ENCODE measurements at regions not wholly inside any gene's neighbourhood (a gene's known extent, or its start where the extent isn't known, plus 50 kb on each side); places are given as distances from the start of the nearest gene placed in this dataset.
A peak's percentile ranks its signal among the peaks of the same experiment; 100 is the strongest.
"Not testable (repeated sequence)": the region's sequence is repeated elsewhere in the genome, so short reads cannot be mapped to it uniquely, and the experiment has no call there.

GRCh38 chr7:25594728-25595127 lies 366.4 kb upstream of the NPVF start:
- in situ Hi-C loops (cut with MboI; ENCODE audit: low sequenced_read_pairs), result no loop called here

GRCh38 chr7:25595996-25596395 lies 367.7 kb upstream of the NPVF start:
- in situ Hi-C loops (cut with MboI; ENCODE audit: low sequenced_read_pairs), result no loop called here
- H3K4me3 ChIP-seq, result no peak overlapping the region
- no peaks in the 10 kb centered on the region for H3K9me3 ChIP-seq
- no peak for DNase-seq (ENCODE audit: low spot score in 2 of 2)
- peaks cover 4% of the 10 kb centered on the region; the same call in 1 of the 2 replicates for H3K4me1 ChIP-seq
- no peaks in the 10 kb centered on the region for H3K36me3 ChIP-seq (replicated peaks)
- H3K27me3 ChIP-seq (ENCODE audit: low read depth), result peaks cover 22% of the 10 kb centered on the region

More at GRCh38 chr7:25594728-25595127, 366.4 kb upstream of the NPVF start:
- Histone ChIP-seq H3K27me3 (ENCODE audit: low read depth) (peaks cover 29% of the 10 kb centered on the region), H3K9me3 (no peaks in the 10 kb centered on the region), H3K36me3 (replicated peaks) (no peaks in the 10 kb centered on the region), H3K4me1 (peaks cover 4% of the 10 kb centered on the region; the same call in 1 of the 2 replicates), H3K4me3 (no peak overlapping the region)
- DNase-seq (ENCODE audit: low spot score in 2 of 2), result no peak

GRCh38 chr7:25596443-25596842 lies 368.2 kb upstream of the NPVF start:
- Histone ChIP-seq H3K36me3 (replicated peaks) (no peaks in the 10 kb centered on the region), H3K4me1 (peaks cover 4% of the 10 kb centered on the region; the same call in 1 of the 2 replicates), H3K9me3 (no peaks in the 10 kb centered on the region), H3K4me3 (no peak overlapping the region), H3K27me3 (ENCODE audit: low read depth) (peaks cover 21% of the 10 kb centered on the region)
- DNase-seq (ENCODE audit: low spot score in 2 of 2), result no peak
- in situ Hi-C loops (cut with MboI; ENCODE audit: low sequenced_read_pairs), result no loop called here

- in situ Hi-C loops (cut with MboI; ENCODE audit: low sequenced_read_pairs), result no loop called here
- H3K36me3 ChIP-seq (replicated peaks), result no peaks in the 10 kb centered on the region
- H3K27me3 ChIP-seq (ENCODE audit: low read depth), result peaks cover 14% of the 10 kb centered on the region; the same call in 1 of the 2 replicates
- no peak overlapping the region for H3K4me3 ChIP-seq
- no peak for DNase-seq (ENCODE audit: low spot score in 2 of 2)
- no peaks in the 10 kb centered on the region for H3K9me3 ChIP-seq
- peaks cover 4% of the 10 kb centered on the region; the same call in 1 of the 2 replicates for H3K4me1 ChIP-seq
Measured at GRCh38 chr7:25597946-25598345, 369.7 kb upstream of the NPVF start.

- no peak for DNase-seq (ENCODE audit: low spot score in 2 of 2)
- in situ Hi-C loops (cut with MboI; ENCODE audit: low sequenced_read_pairs), result no loop called here
Measured at GRCh38 chr7:25598765-25599164, 370.5 kb upstream of the NPVF start.

GRCh38 chr7:25600262-25600920 lies 372.1 kb upstream of the NPVF start:
- no peak for DNase-seq (ENCODE audit: low spot score in 2 of 2)
- H3K27me3 ChIP-seq (ENCODE audit: low read depth), result 0 out of 2 replicates have a peak, but pooled peaks cover 4% of the 10 kb centered on the region
- in situ Hi-C loops (cut with MboI; ENCODE audit: low sequenced_read_pairs), result no loop called here
- H3K36me3 ChIP-seq (replicated peaks), result no peaks in the 10 kb centered on the region
- no peaks in the 10 kb centered on the region for H3K4me1 ChIP-seq
- H3K4me3 ChIP-seq, result no peak overlapping the region
- no peaks in the 10 kb centered on the region for H3K9me3 ChIP-seq

More at GRCh38 chr7:25598765-25599164, 370.5 kb upstream of the NPVF start:
- Histone ChIP-seq H3K9me3 (no peaks in the 10 kb centered on the region), H3K36me3 (replicated peaks) (no peaks in the 10 kb centered on the region), H3K4me3 (no peak overlapping the region), H3K27me3 (ENCODE audit: low read depth) (0 out of 2 replicates have a peak, but pooled peaks cover 7% of the 10 kb centered on the region), H3K4me1 (peaks cover 4% of the 10 kb centered on the region; the same call in 1 of the 2 replicates)

- H3K36me3 ChIP-seq (replicated peaks); H3K27me3 ChIP-seq (ENCODE audit: low read depth); DNase-seq (ENCODE audit: low spot score in 2 of 2); in situ Hi-C loops (cut with MboI; ENCODE audit: low sequenced_read_pairs); H3K4me1 ChIP-seq; H3K9me3 ChIP-seq: not testable (repeated sequence)
- H3K4me3 ChIP-seq, result peak overlapping the region; percentile 32
Measured at GRCh38 chr7:25602730-25603426, 374.6 kb upstream of the NPVF start.

GRCh38 chr7:25603427-25603740 lies 375.1 kb upstream of the NPVF start:
- H3K27me3 ChIP-seq (ENCODE audit: low read depth); H3K4me1 ChIP-seq; in situ Hi-C loops (cut with MboI; ENCODE audit: low sequenced_read_pairs); DNase-seq (ENCODE audit: low spot score in 2 of 2); H3K9me3 ChIP-seq; H3K36me3 ChIP-seq (replicated peaks); H3K4me3 ChIP-seq: not testable (repeated sequence)

GRCh38 chr7:25611196-25611595 lies 382.9 kb upstream of the NPVF start:
- in situ Hi-C loops (cut with MboI; ENCODE audit: low sequenced_read_pairs), result no loop called here
- DNase-seq (ENCODE audit: low spot score in 2 of 2), result no peak
- Histone ChIP-seq H3K4me1 (no peaks in the 10 kb centered on the region), H3K36me3 (replicated peaks) (no peaks in the 10 kb centered on the region), H3K27me3 (ENCODE audit: low read depth) (no peaks in the 10 kb centered on the region), H3K4me3 (no peak overlapping the region), H3K9me3 (0 out of 2 replicates have a peak, but pooled peaks cover 5% of the 10 kb centered on the region)

GRCh38 chr7:25613912-25614311 lies 385.6 kb upstream of the NPVF start:
- Histone ChIP-seq H3K9me3 (0 out of 2 replicates have a peak, but pooled peaks cover 5% of the 10 kb centered on the region), H3K27me3 (ENCODE audit: low read depth) (no peaks in the 10 kb centered on the region), H3K4me1 (no peaks in the 10 kb centered on the region), H3K4me3 (no peak overlapping the region), H3K36me3 (replicated peaks) (no peaks in the 10 kb centered on the region)
- in situ Hi-C loops (cut with MboI; ENCODE audit: low sequenced_read_pairs), result no loop called here
- DNase-seq (ENCODE audit: low spot score in 2 of 2), result no peak

- in situ Hi-C loops (cut with MboI; ENCODE audit: low sequenced_read_pairs), result no loop called here
- Histone ChIP-seq H3K4me1 (no peaks in the 10 kb centered on the region), H3K9me3 (0 out of 2 replicates have a peak, but pooled peaks cover 5% of the 10 kb centered on the region), H3K4me3 (no peak overlapping the region), H3K36me3 (replicated peaks) (no peaks in the 10 kb centered on the region), H3K27me3 (ENCODE audit: low read depth) (no peaks in the 10 kb centered on the region)
- no peak for DNase-seq (ENCODE audit: low spot score in 2 of 2)
Measured at GRCh38 chr7:25614415-25614814, 386.1 kb upstream of the NPVF start.

- 0 out of 2 replicates have a peak, but pooled peaks cover 5% of the 10 kb centered on the region for H3K9me3 ChIP-seq
- in situ Hi-C loops (cut with MboI; ENCODE audit: low sequenced_read_pairs), result no loop called here
- H3K27me3 ChIP-seq (ENCODE audit: low read depth), result no peaks in the 10 kb centered on the region
- H3K4me1 ChIP-seq, result no peaks in the 10 kb centered on the region
- DNase-seq (ENCODE audit: low spot score in 2 of 2), result no peak
- no peaks in the 10 kb centered on the region for H3K36me3 ChIP-seq (replicated peaks)
- no peak overlapping the region for H3K4me3 ChIP-seq
Measured at GRCh38 chr7:25615003-25615402, 386.7 kb upstream of the NPVF start.

- H3K27me3 ChIP-seq (ENCODE audit: low read depth), result no peaks in the 10 kb centered on the region
- DNase-seq (ENCODE audit: low spot score in 2 of 2), result no peak
- no peaks in the 10 kb centered on the region for H3K4me1 ChIP-seq
- peaks cover 5% of the 10 kb centered on the region; the same call in 1 of the 2 replicates for H3K9me3 ChIP-seq
- no peak overlapping the region for H3K4me3 ChIP-seq
- no peaks in the 10 kb centered on the region for H3K36me3 ChIP-seq (replicated peaks)
- in situ Hi-C loops (cut with MboI; ENCODE audit: low sequenced_read_pairs), result no loop called here
Measured at GRCh38 chr7:25615593-25615992, 387.3 kb upstream of the NPVF start.

GRCh38 chr7:25617214-25617613 lies 388.9 kb upstream of the NPVF start:
- Histone ChIP-seq H3K4me1 (no peaks in the 10 kb centered on the region), H3K27me3 (ENCODE audit: low read depth) (no peaks in the 10 kb centered on the region), H3K4me3 (no peak overlapping the region), H3K36me3 (replicated peaks) (no peaks in the 10 kb centered on the region), H3K9me3 (peaks cover 3% of the 10 kb centered on the region; the same call in 1 of the 2 replicates)
- in situ Hi-C loops (cut with MboI; ENCODE audit: low sequenced_read_pairs), result no loop called here
- DNase-seq (ENCODE audit: low spot score in 2 of 2), result no peak

Data from HAP-1 (cell line).